DOHH2 (cell line): ENCODE measurements at regions not wholly inside any gene's neighbourhood (a gene's known extent, or its start where the extent isn't known, plus 50 kb on each side); places are given as distances from the start of the nearest gene placed in this dataset.

Experiments used
- H3F3A ChIP-seq: fragments of 200-600 bp; sonication (generic), shearing (Covaris generic); 2 replicates; pipeline ENCODE4 v1.6.0; 2016; ENCODE audit warnings: antibody characterized with exemption, mild to moderate bottlenecking; ENCODE audit not compliant: control insufficient read depth, insufficient read depth
- H3K27ac ChIP-seq: fragments of 200-600 bp; sonication (generic); 2 replicates; pipeline ENCODE4 v1.5.1; 2014; ENCODE audit warnings: low read depth, mild to moderate bottlenecking, low read length, moderate library complexity
- H3K27me3 ChIP-seq: fragments of 200-600 bp; sonication (generic); 2 replicates; pipeline ENCODE4 v1.6.1; 2014; ENCODE audit warnings: mild to moderate bottlenecking, low read length, mixed read lengths; ENCODE audit not compliant: control insufficient read depth
- H3K36me3 ChIP-seq: fragments of 200-600 bp; sonication (generic); 2 replicates; pipeline ENCODE4 v1.6.1; 2014; ENCODE audit warnings: mild to moderate bottlenecking, low read length, moderate library complexity, mixed read lengths; ENCODE audit not compliant: control insufficient read depth
- H3K4me1 ChIP-seq: fragments of 200-600 bp; sonication (generic); 2 replicates; pipeline ENCODE4 v1.6.1; 2014; ENCODE audit warnings: mild to moderate bottlenecking, low read length, mixed read lengths; ENCODE audit not compliant: control insufficient read depth
- H3K4me2 ChIP-seq: fragments of 200-600 bp; sonication (generic); 2 replicates; pipeline ENCODE4 v1.6.0; 2014; ENCODE audit warnings: mild to moderate bottlenecking, low read length, moderate library complexity
- H3K4me3 ChIP-seq: fragments of 200-600 bp; sonication (generic); 2 replicates; pipeline ENCODE4 v1.5.1; 2014; ENCODE audit warnings: mild to moderate bottlenecking, low read length, mixed read lengths
- H3K79me2 ChIP-seq: fragments of 200-600 bp; sonication (generic); 2 replicates; pipeline ENCODE4 v1.6.1; 2014; ENCODE audit warnings: mild to moderate bottlenecking, low read length, mixed read lengths; ENCODE audit not compliant: control insufficient read depth
- H3K9me2 ChIP-seq: fragments of 200-600 bp; sonication (generic); replicated peaks from 2 replicates; pipeline ENCODE4 v1.6.1; 2014; ENCODE audit warnings: mild to moderate bottlenecking, low read length, mixed read lengths; ENCODE audit not compliant: control insufficient read depth
- H3K9me3 ChIP-seq: fragments of 200-600 bp; sonication (generic); 2 replicates; pipeline ENCODE4 v1.6.1; 2014; ENCODE audit warnings: antibody characterized with exemption, low read length, mixed read lengths; ENCODE audit not compliant: control insufficient read depth, insufficient read depth
- H4K20me1 ChIP-seq: fragments of 200-600 bp; sonication (generic); 2 replicates; pipeline ENCODE4 v1.6.0; 2014; ENCODE audit warnings: low read depth, mild to moderate bottlenecking, antibody characterized with exemption, low read length, moderate library complexity; ENCODE audit not compliant: control insufficient read depth, insufficient read depth
- CTCF ChIP-seq: fragments of 200-600 bp; sonication (generic); IDR thresholded peaks from one replicate; pipeline ENCODE4 v1.5.1; 2014; ENCODE audit warnings: antibody characterized with exemption, mild to moderate bottlenecking, low read depth, low read length; ENCODE audit not compliant: poor library complexity, severe bottlenecking
- EZH2phosphoT487 ChIP-seq: fragments of 200-600 bp; sonication (generic); IDR thresholded peaks from 2 replicates; pipeline ENCODE4 v1.6.1; 2017; ENCODE audit warnings: borderline replicate concordance, mild to moderate bottlenecking, antibody characterized with exemption, low read length, moderate library complexity, mixed read lengths

- no peak overlapping the region for H3K27ac ChIP-seq
- no peaks in the 10 kb centered on the region; the same call in 1 of the 2 replicates for H3K9me2 ChIP-seq
- H3K4me2 ChIP-seq = no peak overlapping the region
- no peaks in the 10 kb centered on the region for H3F3A ChIP-seq
- H3K4me3 ChIP-seq = no peak overlapping the region
- no peaks in the 10 kb centered on the region for H3K9me3 ChIP-seq
- H3K79me2 ChIP-seq = no peaks in the 10 kb centered on the region
- no peaks in the 10 kb centered on the region for H4K20me1 ChIP-seq
- no peaks in the 10 kb centered on the region for H3K36me3 ChIP-seq
- no peak for TF ChIP-seq EZH2phosphoT487
- TF ChIP-seq CTCF = no peak
- no peaks in the 10 kb centered on the region for H3K27me3 ChIP-seq
- 0 out of 2 replicates have a peak, but pooled peaks cover 3% of the 10 kb centered on the region for H3K4me1 ChIP-seq
Observed at GRCh38 chr1:182173808-182174512, 112.4 kb upstream of the ZNF648 start.

GRCh38 chr1:182172699-182173098 lies 111.2 kb upstream of the ZNF648 start:
- H3K79me2 ChIP-seq = no peaks in the 10 kb centered on the region
- H3K4me1 ChIP-seq = 0 out of 2 replicates have a peak, but pooled peaks cover 3% of the 10 kb centered on the region
- H3K9me2 ChIP-seq = no peaks in the 10 kb centered on the region; the same call in 1 of the 2 replicates
- H3F3A ChIP-seq = no peaks in the 10 kb centered on the region
- TF ChIP-seq CTCF (no peak), EZH2phosphoT487 (no peak)
- H3K9me3 ChIP-seq = no peaks in the 10 kb centered on the region
- H4K20me1 ChIP-seq = no peaks in the 10 kb centered on the region
- H3K27ac ChIP-seq = no peak overlapping the region
- H3K4me2 ChIP-seq = no peak overlapping the region
- H3K27me3 ChIP-seq = no peaks in the 10 kb centered on the region
- no peaks in the 10 kb centered on the region for H3K36me3 ChIP-seq
- H3K4me3 ChIP-seq = no peak overlapping the region

GRCh38 chr1:182170891-182171461 lies 109.5 kb upstream of the ZNF648 start:
- Histone ChIP-seq H3K27me3 (no peaks in the 10 kb centered on the region), H3K9me2 (no peaks in the 10 kb centered on the region), H3F3A (no peaks in the 10 kb centered on the region), H3K9me3 (no peaks in the 10 kb centered on the region), H4K20me1 (no peaks in the 10 kb centered on the region), H3K4me2 (no peak overlapping the region), H3K27ac (no peak overlapping the region), H3K4me1 (0 out of 2 replicates have a peak, but pooled peaks cover 3% of the 10 kb centered on the region), H3K36me3 (no peaks in the 10 kb centered on the region), H3K4me3 (no peak overlapping the region), H3K79me2 (no peaks in the 10 kb centered on the region)
- no peak for TF ChIP-seq CTCF
- TF ChIP-seq EZH2phosphoT487 = no peak
